VCaP (cell line): ENCODE measurements at regions not wholly inside any gene's neighbourhood (a gene's known extent, or its start where the extent isn't known, plus 50 kb on each side); places are given as distances from the start of the nearest gene placed in this dataset.

Experiments used
- H3K27ac ChIP-seq: fragments of 450-650 bp; 2 replicates; pipeline ENCODE4 v1.5.1; 2017
- CTCF ChIP-seq: fragments of 450-650 bp; conservative IDR thresholded peaks from 2 replicates; pipeline ENCODE4 v1.5.1; 2017; ENCODE audit warnings: mild to moderate bottlenecking, moderate library complexity

GRCh38 chr16:51685498-51685897 lies 534.4 kb upstream of the SALL1 start:
- H3K27ac ChIP-seq, result no peak overlapping the region
- no peak for TF ChIP-seq CTCF

GRCh38 chr16:51683882-51684281 lies 532.8 kb upstream of the SALL1 start:
- no peak for TF ChIP-seq CTCF
- H3K27ac ChIP-seq, result no peak overlapping the region

- TF ChIP-seq CTCF, result no peak
- no peak overlapping the region for H3K27ac ChIP-seq
These were observed 531.8 kb upstream of the SALL1 start for GRCh38 chr16:51682905-51683304.

GRCh38 chr16:51674615-51675014 lies 523.5 kb upstream of the SALL1 start:
- no peak for TF ChIP-seq CTCF
- H3K27ac ChIP-seq, result no peak overlapping the region

GRCh38 chr16:51670527-51670926 lies 519.5 kb upstream of the SALL1 start:
- H3K27ac ChIP-seq, result no peak overlapping the region
- TF ChIP-seq CTCF, result no peak

GRCh38 chr16:51666821-51667220 lies 515.8 kb upstream of the SALL1 start:
- no peak for TF ChIP-seq CTCF
- no peak overlapping the region for H3K27ac ChIP-seq

GRCh38 chr16:51666074-51666473 lies 515.0 kb upstream of the SALL1 start:
- no peak overlapping the region for H3K27ac ChIP-seq

More at GRCh38 chr16:51666074-51666473, 515.0 kb upstream of the SALL1 start:
- TF ChIP-seq CTCF, result no peak
